Hematopoietic multipotent progenitor cell treated with erythropoietin and hydrocortisone succinate and interleukin-3 and kit ligand, for 8 days (in vitro differentiated cells): ENCODE measurements at regions not wholly inside any gene's neighbourhood (a gene's known extent, or its start where the extent isn't known, plus 50 kb on each side); places are given as distances from the start of the nearest gene placed in this dataset.

Source experiments
- DNase-seq: peaks from one replicate; pipeline ENCODE4 v3.0.0-alpha.2; 2015

GRCh38 chr5:34600118-34600493 lies 56.0 kb upstream of the RAI14 start:
- DNase-seq = no peak

- no peak for DNase-seq
Observed at GRCh38 chr5:34603378-34603777, 52.8 kb upstream of the RAI14 start.

- DNase-seq = no peak
Observed at GRCh38 chr5:34604119-34604675, 51.9 kb upstream of the RAI14 start.

- DNase-seq = no peak
Observed at GRCh38 chr5:34606101-34606500, 50.0 kb upstream of the RAI14 start.
